Uterus (tissue), 2 donors: ENCODE measurements at regions not wholly inside any gene's neighbourhood (a gene's known extent, or its start where the extent isn't known, plus 50 kb on each side); places are given as distances from the start of the nearest gene placed in this dataset.

ENCODE experiments used
- POLR2A ChIP-seq, 2 donors: fragments of 450-650 bp; IDR thresholded peaks; one replicate each; pipeline ENCODE4 v1.6.1; 2016; ENCODE audit warnings: antibody characterized with exemption in 2 of 2, mild to moderate bottlenecking in 1 of 2, moderate library complexity in 1 of 2
- TF ChIP-seq, protein P1 (sequence below), 4 experiments: fragments of 200-600 bp in 2 of 4; fragments of 450-650 bp in 2 of 4; sonication (generic) in 2 of 4; IDR thresholded peaks; one replicate each; pipeline ENCODE4 v1.5.1; 2016 to 2019; ENCODE audit warnings: antibody characterized with exemption in 4 of 4, mild to moderate bottlenecking in 2 of 4, moderate library complexity in 1 of 4

DNA sequence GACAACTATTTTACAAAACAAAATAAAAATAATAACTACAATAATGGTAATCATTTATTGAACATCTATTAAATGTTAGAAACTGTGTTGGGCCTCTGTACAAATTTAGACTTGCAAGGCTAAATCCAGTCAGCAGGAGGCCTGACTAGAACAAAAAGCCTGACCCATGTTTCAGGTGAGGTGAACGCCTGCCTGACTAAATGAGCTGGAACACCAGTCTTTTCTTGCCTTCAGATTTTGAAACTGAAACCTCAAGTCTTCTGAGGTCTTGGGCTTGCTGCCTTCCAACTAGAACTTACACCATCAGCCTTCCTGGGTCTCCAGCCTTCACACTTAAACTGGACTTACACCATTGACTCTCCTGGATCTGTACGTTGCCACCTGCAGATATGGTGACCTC is 706.9 kb downstream of the TBL1XR1 start:
- TF ChIP-seq, protein P1, sequence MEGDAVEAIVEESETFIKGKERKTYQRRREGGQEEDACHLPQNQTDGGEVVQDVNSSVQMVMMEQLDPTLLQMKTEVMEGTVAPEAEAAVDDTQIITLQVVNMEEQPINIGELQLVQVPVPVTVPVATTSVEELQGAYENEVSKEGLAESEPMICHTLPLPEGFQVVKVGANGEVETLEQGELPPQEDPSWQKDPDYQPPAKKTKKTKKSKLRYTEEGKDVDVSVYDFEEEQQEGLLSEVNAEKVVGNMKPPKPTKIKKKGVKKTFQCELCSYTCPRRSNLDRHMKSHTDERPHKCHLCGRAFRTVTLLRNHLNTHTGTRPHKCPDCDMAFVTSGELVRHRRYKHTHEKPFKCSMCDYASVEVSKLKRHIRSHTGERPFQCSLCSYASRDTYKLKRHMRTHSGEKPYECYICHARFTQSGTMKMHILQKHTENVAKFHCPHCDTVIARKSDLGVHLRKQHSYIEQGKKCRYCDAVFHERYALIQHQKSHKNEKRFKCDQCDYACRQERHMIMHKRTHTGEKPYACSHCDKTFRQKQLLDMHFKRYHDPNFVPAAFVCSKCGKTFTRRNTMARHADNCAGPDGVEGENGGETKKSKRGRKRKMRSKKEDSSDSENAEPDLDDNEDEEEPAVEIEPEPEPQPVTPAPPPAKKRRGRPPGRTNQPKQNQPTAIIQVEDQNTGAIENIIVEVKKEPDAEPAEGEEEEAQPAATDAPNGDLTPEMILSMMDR (IDR thresholded peaks at IDR 0.05), result no peak
- no peak for TF ChIP-seq POLR2A (IDR thresholded peaks at IDR 0.05)
